HL-60/S4 treated with retinoic acid at 250 ng/mL for 4 days and 3 days (cell line): ENCODE measurements at regions not wholly inside any gene's neighbourhood (a gene's known extent, or its start where the extent isn't known, plus 50 kb on each side); places are given as distances from the start of the nearest gene placed in this dataset.
"Not testable (repeated sequence)": the region's sequence is repeated elsewhere in the genome, so short reads cannot be mapped to it uniquely, and the experiment has no call there.

Experiments
- in situ Hi-C: fragments of 300-500 bp; cut with MboI; formaldehyde crosslinking; loops from 2 replicates; pipeline ENCODE4 v1.7.0; 2022; ENCODE audit warnings: low sequenced_read_pairs

DNA sequence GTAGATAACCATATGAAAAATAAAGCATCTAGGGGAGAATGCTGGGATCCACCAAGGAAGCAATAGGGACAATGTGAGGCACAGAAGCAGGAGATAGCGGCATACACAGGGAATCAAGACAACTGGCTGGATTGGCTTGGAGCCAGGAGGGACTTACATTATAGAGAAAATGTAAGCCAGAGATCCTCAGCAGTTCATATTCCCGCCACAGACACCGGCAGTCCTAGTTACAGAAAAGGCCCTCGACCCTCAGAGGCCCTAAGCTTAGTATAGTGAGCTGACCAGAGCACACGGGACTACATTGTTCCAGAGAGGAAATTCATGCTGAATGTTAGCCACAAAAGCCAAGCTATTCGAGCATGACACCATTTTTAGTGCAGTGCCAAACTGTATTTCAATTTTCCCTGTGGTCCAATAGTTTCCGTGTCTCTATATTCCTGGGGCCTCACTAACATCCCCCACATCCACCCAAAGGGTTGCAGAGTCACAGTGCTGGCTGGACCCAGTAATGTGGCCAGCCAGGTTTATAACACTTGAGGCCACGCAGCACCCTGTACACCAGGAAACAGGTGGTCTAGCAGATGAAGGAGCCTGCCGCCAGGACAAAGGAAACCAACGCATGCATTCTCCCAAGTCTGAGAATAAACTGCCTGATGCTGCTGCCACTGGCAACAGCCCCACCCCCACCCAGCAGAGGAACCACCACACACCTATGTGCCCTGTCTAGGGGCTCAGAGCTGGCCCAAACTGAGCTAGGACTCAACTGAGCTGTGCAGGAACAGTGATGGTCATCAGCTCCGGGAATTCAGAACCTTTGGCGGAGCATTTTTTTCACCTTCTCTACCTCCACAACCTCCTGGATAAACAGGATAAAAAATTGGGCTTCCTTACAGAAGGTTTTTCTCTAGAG, 693.2 kb upstream of the CHD1 start:
- in situ Hi-C loops, result no loop called here

- in situ Hi-C loops, result no loop called here
Observed at GRCh38 chr5:99617335-99617734, 688.5 kb upstream of the CHD1 start.

DNA sequence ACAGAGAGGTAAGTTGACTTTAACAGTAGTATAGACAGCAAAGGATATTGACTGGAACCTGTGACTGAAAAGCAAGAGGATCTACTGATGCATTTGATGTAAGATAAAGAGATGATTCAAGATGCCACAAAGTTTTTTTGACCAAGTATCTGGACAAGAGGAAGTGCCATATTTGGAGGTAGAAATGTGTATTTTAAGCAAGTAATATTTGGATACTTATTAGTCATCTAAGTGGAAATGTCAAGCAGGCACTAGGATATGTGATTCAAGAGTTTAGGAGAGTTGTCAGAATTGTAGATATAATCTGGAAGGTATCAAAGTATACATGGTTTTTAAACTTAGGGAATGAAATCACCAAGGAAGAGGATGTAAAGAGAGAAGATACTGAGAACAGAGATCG, 686.1 kb upstream of the CHD1 start:
- in situ Hi-C loops, result no loop called here

- in situ Hi-C loops, result no loop called here
Observed at GRCh38 chr5:99607124-99607523, 678.3 kb upstream of the CHD1 start.

DNA sequence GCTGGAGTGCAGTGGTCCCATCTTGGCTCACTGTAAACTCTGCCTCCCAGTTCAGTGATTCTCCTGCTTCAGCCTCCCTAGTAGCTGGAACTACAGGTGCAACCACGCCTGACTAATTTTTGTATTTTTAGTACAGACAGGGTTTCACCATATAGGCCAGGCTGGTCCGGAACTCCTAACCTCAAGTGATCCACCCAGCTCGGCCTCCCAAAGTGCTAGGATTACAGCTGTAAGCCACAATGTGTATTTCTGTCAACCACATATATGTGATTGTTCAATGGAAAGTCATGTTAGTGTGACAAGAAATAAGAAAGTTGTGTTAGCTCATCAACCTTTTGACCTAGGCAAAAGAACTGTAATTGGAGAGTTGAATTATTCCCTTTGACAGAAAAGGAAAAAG, 677.1 kb upstream of the CHD1 start:
- in situ Hi-C loops, result no loop called here

DNA sequence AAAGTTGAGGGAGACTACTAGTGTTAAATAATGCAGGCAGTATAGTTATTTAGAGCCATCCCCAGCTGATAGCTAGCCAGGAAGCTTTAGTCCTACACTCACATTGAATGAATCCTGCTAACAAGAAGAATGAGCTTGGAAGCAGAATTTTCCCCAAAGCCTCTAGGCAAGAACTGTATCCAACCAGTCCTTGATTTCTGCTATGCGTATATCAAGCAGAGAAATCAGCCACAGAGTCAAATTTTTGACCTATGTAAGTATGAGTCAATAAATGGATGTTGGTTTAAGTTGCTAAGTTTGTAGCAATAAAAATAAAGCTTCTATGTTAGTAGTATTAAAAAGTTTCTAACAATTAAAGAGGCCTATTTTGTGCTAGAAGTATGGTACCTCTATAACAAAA, 672.1 kb upstream of the CHD1 start:
- in situ Hi-C loops, result no loop called here

- in situ Hi-C loops, result no loop called here
Observed at GRCh38 chr5:99590806-99591205, 662.0 kb upstream of the CHD1 start.

- in situ Hi-C loops, result no loop called here
Observed at GRCh38 chr5:99589424-99589823, 660.6 kb upstream of the CHD1 start.

GRCh38 chr5:99587983-99588382, 659.2 kb upstream of the CHD1 start:
- in situ Hi-C loops, result no loop called here

DNA sequence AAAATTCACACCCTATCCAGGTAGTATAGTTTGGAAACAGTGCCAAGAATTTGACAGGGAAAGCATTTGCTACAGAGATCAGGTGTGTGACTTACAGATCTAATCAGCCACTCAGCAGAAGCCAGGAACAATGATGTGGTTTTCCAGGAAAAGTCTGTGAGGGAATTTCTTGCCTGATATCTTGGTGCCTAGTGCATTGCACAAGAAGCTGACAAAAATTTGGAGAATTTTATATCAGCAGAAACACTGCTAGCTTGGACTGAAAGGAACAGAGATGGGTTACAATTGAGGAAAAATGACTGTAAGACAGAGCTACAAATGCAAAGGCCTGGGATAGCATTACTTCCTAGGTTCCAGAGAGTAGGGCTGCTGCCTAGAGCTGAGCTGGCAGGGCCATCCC, 658.1 kb upstream of the CHD1 start:
- in situ Hi-C loops, result no loop called here

DNA sequence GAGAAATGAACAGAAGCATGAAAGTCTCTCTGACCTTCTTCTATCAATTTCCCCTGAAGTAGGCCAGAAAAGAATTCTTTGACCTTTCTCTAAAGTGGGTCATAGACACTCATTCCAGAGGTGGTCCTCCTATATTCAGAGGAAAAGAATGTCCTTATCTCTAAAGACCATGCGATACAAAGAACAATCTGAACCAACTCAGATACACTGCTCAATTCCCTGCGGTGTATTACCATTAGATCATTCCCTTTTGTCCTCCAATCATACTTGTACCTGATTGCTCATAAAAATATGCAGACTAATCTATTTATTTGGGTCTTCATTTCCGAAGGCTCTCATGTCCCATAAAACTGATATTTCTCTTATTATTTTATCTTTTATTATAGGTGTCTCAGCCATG, 652.4 kb upstream of the CHD1 start:
- in situ Hi-C loops, result not testable (repeated sequence)

- in situ Hi-C loops, result not testable (repeated sequence)
Observed at GRCh38 chr5:99562937-99563627, 634.3 kb upstream of the CHD1 start.

GRCh38 chr5:99553211-99553810, 624.5 kb upstream of the CHD1 start:
- in situ Hi-C loops, result no loop called here

DNA sequence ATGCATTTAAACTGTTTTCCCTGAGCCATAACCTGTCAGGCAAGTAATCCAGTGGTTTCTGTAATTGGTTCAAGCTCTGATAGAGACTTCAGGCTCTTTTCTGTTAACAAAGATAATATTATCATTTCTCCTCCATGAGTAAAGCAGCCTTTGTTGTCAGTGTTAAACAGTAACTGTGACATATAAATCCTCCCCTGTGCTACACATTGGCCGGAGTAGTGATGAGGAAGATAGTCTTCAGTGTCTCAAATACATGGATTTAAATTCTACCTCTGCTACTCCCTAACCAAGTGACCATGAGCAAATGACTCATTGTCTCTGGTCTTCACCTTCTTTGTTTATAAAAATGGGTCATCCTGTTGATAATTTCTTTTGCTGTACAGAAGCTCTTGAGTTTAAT, 615.5 kb upstream of the CHD1 start:
- in situ Hi-C loops, result no loop called here

- in situ Hi-C loops, result no loop called here
Observed at GRCh38 chr5:99543841-99544240, 615.0 kb upstream of the CHD1 start.

GRCh38 chr5:99534241-99534640, 605.4 kb upstream of the CHD1 start:
- in situ Hi-C loops, result not testable (repeated sequence)

DNA sequence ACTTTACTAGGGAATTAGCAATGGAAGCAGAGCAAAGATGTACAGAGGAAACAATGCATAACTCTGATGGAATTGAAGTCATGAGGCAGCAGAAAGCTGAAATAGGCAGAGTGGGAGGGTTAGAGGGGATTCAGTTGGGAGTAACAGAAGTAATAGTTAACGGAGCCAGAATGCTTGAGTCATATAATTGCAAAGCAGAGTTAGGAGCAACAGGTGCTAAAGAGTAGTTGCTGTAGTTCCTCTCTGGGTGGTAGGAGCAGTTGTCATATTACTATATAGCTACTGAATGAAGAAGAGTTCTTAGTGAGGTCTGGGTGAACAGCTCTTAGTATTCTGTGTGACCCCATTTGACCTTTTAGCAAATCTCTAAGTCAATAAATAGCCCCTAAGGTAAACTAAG, 592.9 kb upstream of the CHD1 start:
- in situ Hi-C loops, result not testable (repeated sequence)

- in situ Hi-C loops, result not testable (repeated sequence)
Observed at GRCh38 chr5:99515864-99516490, 587.2 kb upstream of the CHD1 start.

DNA sequence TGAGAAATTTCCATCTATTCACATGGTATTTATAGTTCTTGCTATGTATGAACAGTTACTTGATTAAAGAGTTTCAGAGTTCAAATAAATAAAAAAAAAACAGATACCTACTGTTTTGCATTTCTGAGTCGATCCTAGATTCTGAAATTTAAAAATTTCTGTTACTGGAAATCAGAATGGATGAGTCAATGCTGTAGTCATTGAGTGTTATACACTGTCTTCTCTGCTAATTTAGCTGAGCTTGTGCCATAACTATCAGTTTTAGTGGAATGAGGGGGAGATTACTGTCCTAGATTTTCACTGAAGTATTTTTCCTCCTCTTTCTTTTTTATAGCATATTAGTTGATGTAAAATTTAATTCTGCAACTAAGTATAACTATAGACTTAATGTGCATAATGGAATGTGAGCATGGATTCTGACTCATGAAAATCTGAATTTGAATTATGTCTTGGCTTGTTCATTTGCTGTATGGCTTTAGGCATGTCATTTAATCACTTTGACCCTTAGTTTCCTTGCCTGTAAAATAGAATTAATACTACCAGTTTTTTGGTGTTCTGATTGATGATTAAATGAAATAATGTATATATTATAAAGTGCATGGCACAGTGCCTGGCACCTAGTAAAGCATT, 581.5 kb upstream of the CHD1 start:
- in situ Hi-C loops, result not testable (repeated sequence)

DNA sequence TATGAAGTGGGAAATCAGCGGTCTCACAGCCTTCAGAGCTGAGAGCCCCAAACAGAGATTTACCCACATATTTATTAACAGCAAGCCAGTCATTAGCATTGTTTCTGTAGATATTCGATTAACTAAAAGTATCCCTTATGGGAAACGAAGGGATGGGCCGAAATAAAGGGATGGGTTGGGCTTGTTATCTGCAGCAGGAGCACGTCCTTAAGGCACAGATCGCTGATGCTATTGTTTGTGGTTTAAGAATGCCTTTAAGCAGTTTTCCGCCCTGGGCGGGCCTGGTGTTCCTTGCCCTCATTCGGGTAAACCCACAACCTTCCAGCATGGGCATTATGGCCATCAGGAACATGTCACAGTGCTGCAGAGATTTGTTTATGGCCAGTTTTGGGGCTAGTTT, 580.3 kb upstream of the CHD1 start:
- in situ Hi-C loops, result not testable (repeated sequence)

- in situ Hi-C loops, result not testable (repeated sequence)
Observed at GRCh38 chr5:99495456-99495855, 566.6 kb upstream of the CHD1 start.
